IMR-90 (cell line): ENCODE measurements at regions not wholly inside any gene's neighbourhood (a gene's known extent, or its start where the extent isn't known, plus 50 kb on each side); places are given as distances from the start of the nearest gene placed in this dataset.

ENCODE experiments used
- ATAC-seq: fragments of 200-7000 bp; cut with Tn5 transposase; 2 replicates; pipeline ENCODE4 v1.9.1; 2020; ENCODE audit warnings: low read depth, mild to moderate bottlenecking, moderate library complexity
- BruUV-seq: library from RNA; stranded (reverse); fragments of 400-500 nt; replicated peaks from 2 replicates; lab custom pipeline; 2021; lab: Mats Ljungman, UMichigan
- CTCF ChIA-PET: fragments of 300-600 bp; formaldehyde crosslinking; extraction: SDS; loops from one replicate; lab custom pipeline; 2021; ENCODE audit warnings: antibody characterized with exemption; lab: Yijun Ruan, JAX
- POLR2A ChIA-PET: fragments of 300-600 bp; sonication (Branson Sonifier 250); formaldehyde crosslinking; loops from one replicate; lab custom pipeline; 2022; ENCODE audit warnings: antibody characterized with exemption; ENCODE audit not compliant: unreplicated experiment; lab: Charles Lee
- DNase-seq: peaks from one replicate; pipeline ENCODE4 v3.0.0; 2013
- H2AFZ ChIP-seq: replicated peaks from 2 replicates; pipeline ENCODE3; 2013; ENCODE audit warnings: low read length, mild to moderate bottlenecking; ENCODE audit not compliant: poor library complexity
- H2AK5ac ChIP-seq: 2 replicates; pipeline ENCODE4 v1.6.1; 2013; ENCODE audit warnings: low read depth, low read length, inconsistent platforms
- H2AK9ac ChIP-seq: replicated peaks from 2 replicates; pipeline ENCODE3; 2013; ENCODE audit warnings: mild to moderate bottlenecking, low read depth, low read length, moderate library complexity; ENCODE audit not compliant: poor library complexity
- H2BK120ac ChIP-seq: 2 replicates; pipeline ENCODE4 v1.6.1; 2013; ENCODE audit warnings: low read depth, low read length, inconsistent platforms
- H2BK15ac ChIP-seq: 3 replicates; pipeline ENCODE4 v1.6.1; 2013; ENCODE audit warnings: low read depth, low read length, inconsistent platforms
- H2BK20ac ChIP-seq: 2 replicates; pipeline ENCODE4 v1.6.1; 2013; ENCODE audit warnings: low read depth, mild to moderate bottlenecking, inconsistent platforms, low read length, moderate library complexity
- H2BK5ac ChIP-seq: 2 replicates; pipeline ENCODE4 v1.6.1; 2013; ENCODE audit warnings: mild to moderate bottlenecking, low read depth, low read length, inconsistent platforms; ENCODE audit not compliant: poor library complexity, severe bottlenecking
- H3K14ac ChIP-seq: replicated peaks from 2 replicates; pipeline ENCODE4 v1.6.1; 2013; ENCODE audit warnings: low read depth, low read length, inconsistent platforms
- H3K18ac ChIP-seq: 2 replicates; pipeline ENCODE4 v1.6.1; 2013; ENCODE audit warnings: low read depth, low read length, control low read depth
- H3K23ac ChIP-seq: 2 replicates; pipeline ENCODE4 v1.6.1; 2013; ENCODE audit warnings: low read depth, low read length, inconsistent platforms
- H3K27ac ChIP-seq: 2 replicates; pipeline ENCODE4 v1.5.1; 2013; ENCODE audit warnings: mild to moderate bottlenecking, control low read depth, low read length; ENCODE audit not compliant: insufficient read depth
- H3K27me3 ChIP-seq: 2 replicates; pipeline ENCODE4 v1.6.1; 2013; ENCODE audit warnings: low read length; ENCODE audit not compliant: control insufficient read depth, insufficient read depth
- H3K36me3 ChIP-seq: 2 replicates; pipeline ENCODE4 v1.6.1; 2013; ENCODE audit warnings: low read length, mixed read lengths; ENCODE audit not compliant: control insufficient read depth, insufficient read depth
- H3K4ac ChIP-seq: 2 replicates; pipeline ENCODE4 v1.6.1; 2013; ENCODE audit warnings: low read depth, low read length, inconsistent platforms
- H3K4me1 ChIP-seq: 2 replicates; pipeline ENCODE4 v1.6.1; 2013; ENCODE audit warnings: low read length, mixed read lengths; ENCODE audit not compliant: control insufficient read depth, insufficient read depth
- H3K4me2 ChIP-seq: 2 replicates; pipeline ENCODE4 v1.6.1; 2013; ENCODE audit warnings: low read depth, mild to moderate bottlenecking, control low read depth, low read length, moderate library complexity
- H3K4me3 ChIP-seq: 2 replicates; pipeline ENCODE4 v1.5.1; 2013; ENCODE audit warnings: low read depth, mild to moderate bottlenecking, control low read depth, low read length, moderate library complexity; ENCODE audit not compliant: insufficient read depth
- H3K56ac ChIP-seq: 2 replicates; pipeline ENCODE4 v1.6.1; 2013; ENCODE audit warnings: low read length, inconsistent platforms; ENCODE audit not compliant: insufficient read depth; ENCODE audit errors: extremely low read depth
- H3K79me1 ChIP-seq, 2 experiments: 2 replicates each; pipeline ENCODE4 v1.6.1; 2013; ENCODE audit warnings: low read length in 2 of 2, inconsistent platforms in 1 of 2, low read depth in 1 of 2
- H3K9ac ChIP-seq: 2 replicates; pipeline ENCODE4 v1.6.1; 2013; ENCODE audit warnings: low read depth, low read length, control low read depth
- H3K9me1 ChIP-seq: 2 replicates; pipeline ENCODE4 v1.6.1; 2013; ENCODE audit warnings: low read length, inconsistent platforms; ENCODE audit not compliant: insufficient read depth
- H3K9me3 ChIP-seq: 2 replicates; pipeline ENCODE4 v1.6.1; 2013; ENCODE audit warnings: low read length; ENCODE audit not compliant: control insufficient read depth, insufficient read depth
- H4K20me1 ChIP-seq: 2 replicates; pipeline ENCODE4 v1.6.1; 2013; ENCODE audit warnings: low read length, inconsistent platforms; ENCODE audit not compliant: insufficient read depth
- H4K5ac ChIP-seq: 2 replicates; pipeline ENCODE4 v1.6.1; 2013; ENCODE audit warnings: mild to moderate bottlenecking, low read depth, low read length, control low read depth
- H4K8ac ChIP-seq, 2 experiments: 2 replicates each; pipeline ENCODE4 v1.6.1; 2013; ENCODE audit warnings: low read depth in 2 of 2, low read length in 2 of 2, control low read depth in 1 of 2, inconsistent platforms in 1 of 2
- H4K91ac ChIP-seq: 2 replicates; pipeline ENCODE4 v1.6.1; 2013; ENCODE audit warnings: low read depth, low read length, inconsistent platforms; ENCODE audit not compliant: insufficient read depth
- BHLHE40 ChIP-seq: fragments of 150-350 bp; IDR thresholded peaks from 2 replicates; pipeline ENCODE4 v1.6.1; 2016; ENCODE audit warnings: mild to moderate bottlenecking, low read depth, low read length
- CEBPB ChIP-seq: IDR thresholded peaks from 2 replicates; pipeline ENCODE4 v1.6.1; 2012; ENCODE audit warnings: low read depth, low read length, improper control_type of control experiment
- CHD1 ChIP-seq: IDR thresholded peaks from 2 replicates; pipeline ENCODE4 v1.6.1; 2012; ENCODE audit warnings: low read depth, low read length, improper control_type of control experiment
- FOS ChIP-seq: fragments of 150-350 bp; IDR thresholded peaks from 2 replicates; pipeline ENCODE4 v1.6.1; 2016; ENCODE audit warnings: low read depth, low read length
- MAFK ChIP-seq: IDR thresholded peaks from 2 replicates; pipeline ENCODE4 v1.6.1; 2012; ENCODE audit warnings: low read depth, low read length, improper control_type of control experiment
- MAZ ChIP-seq: IDR thresholded peaks from 2 replicates; pipeline ENCODE4 v1.6.1; 2012; ENCODE audit warnings: low read depth, mild to moderate bottlenecking, low read length, improper control_type of control experiment, moderate library complexity, borderline replicate concordance
- MXI1 ChIP-seq: IDR thresholded peaks from 2 replicates; pipeline ENCODE4 v1.6.1; 2012; ENCODE audit warnings: low read depth, mild to moderate bottlenecking, low read length, moderate library complexity, borderline replicate concordance
- NFE2L2 ChIP-seq: fragments of 150-350 bp; IDR thresholded peaks from 2 replicates; pipeline ENCODE4 v1.6.1; 2016; ENCODE audit warnings: low read depth, mild to moderate bottlenecking, low read length
- POLR2A ChIP-seq: IDR thresholded peaks from 2 replicates; pipeline ENCODE4 v1.6.1; 2012; ENCODE audit warnings: mild to moderate bottlenecking, low read depth, low read length
- RAD21 ChIP-seq: IDR thresholded peaks from 2 replicates; pipeline ENCODE4 v1.6.1; 2012; ENCODE audit warnings: low read length, improper control_type of control experiment
- RCOR1 ChIP-seq: IDR thresholded peaks from 2 replicates; pipeline ENCODE4 v1.6.1; 2012; ENCODE audit warnings: mild to moderate bottlenecking, low read length, improper control_type of control experiment; ENCODE audit not compliant: insufficient replicate concordance
- RFX5 ChIP-seq: IDR thresholded peaks from 2 replicates; pipeline ENCODE4 v1.8.0; 2012; ENCODE audit warnings: low read depth, mild to moderate bottlenecking, low read length, moderate library complexity
- SMC3 ChIP-seq: fragments of 150-350 bp; IDR thresholded peaks from 2 replicates; pipeline ENCODE4 v1.6.1; 2016; ENCODE audit warnings: low read depth, mild to moderate bottlenecking, antibody characterized with exemption, low read length, moderate library complexity
- WGBS, 2 experiments: methylation state at CpG; one replicate each; pipeline versions ENCODE4 v1.1.5 to v1.1.7; 2013; ENCODE audit warnings: missing lambda C conversion rate in 2 of 2; ENCODE audit not compliant: insufficient read length in 1 of 2; ENCODE audit errors: extremely low coverage in 2 of 2; 5-methylcytosine and 5-hydroxymethylcytosine counted together
- dilution Hi-C: fragments of 300-500 bp; cut with HindIII; formaldehyde crosslinking; loops from one replicate; pipeline ENCODE4 v1.14.3; 2018; ENCODE audit warnings: low sequenced_read_pairs; ENCODE audit not compliant: unreplicated experiment
- in situ Hi-C: fragments of 300-500 bp; cut with MboI; formaldehyde crosslinking; loops from 3 replicates; pipeline ENCODE4 v1.14.3; 2019; ENCODE audit warnings: low sequenced_read_pairs, inconsistent platforms, mixed read lengths
- intact Hi-C: fragments of 100-400 bp; cut with micrococcal nuclease; formaldehyde crosslinking; loops from 2 replicates; pipeline ENCODE4 v1.10.0; 2022
- TF ChIP-seq, protein P1 (sequence below): fragments of 150-350 bp; IDR thresholded peaks from 2 replicates; pipeline ENCODE4 v1.6.1; 2017; ENCODE audit warnings: mild to moderate bottlenecking, antibody characterized with exemption, low read length, low read depth
- TF ChIP-seq, protein P2 (sequence below): fragments of 150-350 bp; IDR thresholded peaks from 2 replicates; pipeline ENCODE4 v1.6.1; 2016; ENCODE audit warnings: low read depth, mild to moderate bottlenecking, low read length, moderate library complexity, borderline replicate concordance
- TF ChIP-seq, protein P3 (sequence below): conservative IDR thresholded peaks from 2 replicates; pipeline ENCODE4 v1.5.1; 2012; ENCODE audit warnings: mild to moderate bottlenecking, low read depth, low read length, improper control_type of control experiment

DNA sequence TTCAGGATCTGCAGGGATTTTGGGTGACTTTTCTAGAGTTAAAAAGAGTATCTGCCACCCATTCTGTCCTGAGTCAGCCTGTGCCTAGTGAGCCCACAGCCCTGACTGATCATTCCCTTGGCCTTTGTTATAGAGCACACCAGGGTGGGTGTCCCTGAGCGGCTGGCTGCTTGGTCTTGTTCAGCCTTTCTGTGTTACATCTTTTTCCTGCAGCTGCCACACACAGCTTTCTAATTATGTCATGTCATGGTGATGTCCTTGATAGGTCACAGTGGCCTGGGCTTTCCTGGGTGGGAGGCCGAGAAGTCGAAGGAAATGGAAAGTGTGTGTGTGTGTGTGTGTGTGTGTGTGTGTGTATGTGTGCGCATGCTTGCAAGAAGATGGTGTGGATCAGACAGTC is 293.2 kb upstream of the CRY1 start:
- H2BK120ac ChIP-seq, result no peak overlapping the region
- no peaks in the 10 kb centered on the region for H3K27me3 ChIP-seq
- 0 out of 2 replicates have a peak, but pooled peaks cover 4% of the 10 kb centered on the region for H3K9me1 ChIP-seq
- no peak overlapping the region for H3K18ac ChIP-seq
- CTCF ChIA-PET, result no interaction called here
- intact Hi-C loops (no loop called here), in situ Hi-C loops (no loop called here), dilution Hi-C loops (no loop called here)
- H3K9ac ChIP-seq, result no peak overlapping the region
- no peak overlapping the region for H3K23ac ChIP-seq
- H3K14ac ChIP-seq, result no peak overlapping the region
- no peak overlapping the region for H3K4ac ChIP-seq
- H3K9me3 ChIP-seq, result peaks cover 6% of the 10 kb centered on the region
- POLR2A ChIA-PET, result no interaction called here
- no peak overlapping the region for H4K5ac ChIP-seq
- H2BK20ac ChIP-seq, result no peak overlapping the region
- peak overlapping the region; percentile 65 for H2AK9ac ChIP-seq
- H4K91ac ChIP-seq, result no peak overlapping the region
- ATAC-seq, result no peak
- no peak for DNase-seq
- H3K36me3 ChIP-seq, result no peaks in the 10 kb centered on the region
- H2BK15ac ChIP-seq, result no peak overlapping the region
- H3K4me1 ChIP-seq, result no peaks in the 10 kb centered on the region
- H3K56ac ChIP-seq, result no peak overlapping the region
- no peak overlapping the region for H2AFZ ChIP-seq
- TF ChIP-seq RFX5 (no peak), BHLHE40 (no peak), NFE2L2 (no peak), FOS (no peak), MAZ (no peak), RCOR1 (no peak), RAD21 (no peak), MAFK (no peak), MXI1 (no peak), SMC3 (no peak), CHD1 (no peak), POLR2A (no peak), CEBPB (no peak)
- TF ChIP-seq, protein P1, sequence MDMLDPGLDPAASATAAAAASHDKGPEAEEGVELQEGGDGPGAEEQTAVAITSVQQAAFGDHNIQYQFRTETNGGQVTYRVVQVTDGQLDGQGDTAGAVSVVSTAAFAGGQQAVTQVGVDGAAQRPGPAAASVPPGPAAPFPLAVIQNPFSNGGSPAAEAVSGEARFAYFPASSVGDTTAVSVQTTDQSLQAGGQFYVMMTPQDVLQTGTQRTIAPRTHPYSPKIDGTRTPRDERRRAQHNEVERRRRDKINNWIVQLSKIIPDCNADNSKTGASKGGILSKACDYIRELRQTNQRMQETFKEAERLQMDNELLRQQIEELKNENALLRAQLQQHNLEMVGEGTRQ, result no peak
- TF ChIP-seq, protein P2, sequence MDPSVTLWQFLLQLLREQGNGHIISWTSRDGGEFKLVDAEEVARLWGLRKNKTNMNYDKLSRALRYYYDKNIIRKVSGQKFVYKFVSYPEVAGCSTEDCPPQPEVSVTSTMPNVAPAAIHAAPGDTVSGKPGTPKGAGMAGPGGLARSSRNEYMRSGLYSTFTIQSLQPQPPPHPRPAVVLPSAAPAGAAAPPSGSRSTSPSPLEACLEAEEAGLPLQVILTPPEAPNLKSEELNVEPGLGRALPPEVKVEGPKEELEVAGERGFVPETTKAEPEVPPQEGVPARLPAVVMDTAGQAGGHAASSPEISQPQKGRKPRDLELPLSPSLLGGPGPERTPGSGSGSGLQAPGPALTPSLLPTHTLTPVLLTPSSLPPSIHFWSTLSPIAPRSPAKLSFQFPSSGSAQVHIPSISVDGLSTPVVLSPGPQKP, result no peak
- TF ChIP-seq, protein P3, sequence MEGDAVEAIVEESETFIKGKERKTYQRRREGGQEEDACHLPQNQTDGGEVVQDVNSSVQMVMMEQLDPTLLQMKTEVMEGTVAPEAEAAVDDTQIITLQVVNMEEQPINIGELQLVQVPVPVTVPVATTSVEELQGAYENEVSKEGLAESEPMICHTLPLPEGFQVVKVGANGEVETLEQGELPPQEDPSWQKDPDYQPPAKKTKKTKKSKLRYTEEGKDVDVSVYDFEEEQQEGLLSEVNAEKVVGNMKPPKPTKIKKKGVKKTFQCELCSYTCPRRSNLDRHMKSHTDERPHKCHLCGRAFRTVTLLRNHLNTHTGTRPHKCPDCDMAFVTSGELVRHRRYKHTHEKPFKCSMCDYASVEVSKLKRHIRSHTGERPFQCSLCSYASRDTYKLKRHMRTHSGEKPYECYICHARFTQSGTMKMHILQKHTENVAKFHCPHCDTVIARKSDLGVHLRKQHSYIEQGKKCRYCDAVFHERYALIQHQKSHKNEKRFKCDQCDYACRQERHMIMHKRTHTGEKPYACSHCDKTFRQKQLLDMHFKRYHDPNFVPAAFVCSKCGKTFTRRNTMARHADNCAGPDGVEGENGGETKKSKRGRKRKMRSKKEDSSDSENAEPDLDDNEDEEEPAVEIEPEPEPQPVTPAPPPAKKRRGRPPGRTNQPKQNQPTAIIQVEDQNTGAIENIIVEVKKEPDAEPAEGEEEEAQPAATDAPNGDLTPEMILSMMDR, result no peak
- H3K4me2 ChIP-seq, result no peak overlapping the region
- no peaks in the 10 kb centered on the region for H4K20me1 ChIP-seq
- H3K79me1 ChIP-seq, result no peaks in the 10 kb centered on the region
- no peak overlapping the region for H2AK5ac ChIP-seq
- H3K27ac ChIP-seq, result no peak overlapping the region
- BruUV-seq, result no TSS peak
- no peak overlapping the region for H2BK5ac ChIP-seq
- no peak overlapping the region for H3K4me3 ChIP-seq
- no peak overlapping the region for H4K8ac ChIP-seq
- WGBS, 2 experiments, result no CpG with 5 or more reads among the region's 4 CpGs
